ENCODE measurements at regions not wholly inside any gene's neighbourhood (a gene's known extent, or its start where the extent isn't known, plus 50 kb on each side); places are given as distances from the start of the nearest gene placed in this dataset.
A peak's percentile ranks its signal among the peaks of the same experiment; 100 is the strongest.

- Histone ChIP-seq H3K9me3 (no peaks in the 10 kb centered on the region), H3K27ac (no peak overlapping the region), H3K27me3 (no peaks in the 10 kb centered on the region), H3K4me1 (no peaks in the 10 kb centered on the region), H3K4me3 (no peak overlapping the region), H3K36me3 (no peaks in the 10 kb centered on the region)
- TF ChIP-seq CTCF (IDR thresholded peaks at IDR 0.05), result peak; percentile 63 to 68
- ATAC-seq (peak; percentile 94), DNase-seq (peak in 2 of 4 donors; percentile 24 to 36)
- intact Hi-C loops (cut with DNase I), result no loop called here
Observed at GRCh38 chr20:11676630-11677287, 240.9 kb upstream of the BTBD3 start.

GRCh38 chr20:11677428-11677827, 240.3 kb upstream of the BTBD3 start:
- no peak for TF ChIP-seq CTCF (IDR thresholded peaks at IDR 0.05)
- DNase-seq, result no peak
- no peaks in the 10 kb centered on the region for H3K27me3 ChIP-seq
- no peaks in the 10 kb centered on the region for H3K36me3 ChIP-seq
- no peak overlapping the region for H3K4me3 ChIP-seq
- no peak overlapping the region for H3K27ac ChIP-seq
- ATAC-seq, result no peak
- intact Hi-C loops (cut with DNase I), result no loop called here
- H3K4me1 ChIP-seq, result no peaks in the 10 kb centered on the region
- H3K9me3 ChIP-seq, result no peaks in the 10 kb centered on the region

- intact Hi-C loops (cut with DNase I), result no loop called here
- H3K27ac ChIP-seq, result no peak overlapping the region
- H3K4me3 ChIP-seq, result no peak overlapping the region
- no peak for TF ChIP-seq CTCF (IDR thresholded peaks at IDR 0.05)
- no peak for ATAC-seq
- no peaks in the 10 kb centered on the region for H3K36me3 ChIP-seq
- H3K27me3 ChIP-seq, result no peaks in the 10 kb centered on the region
- H3K4me1 ChIP-seq, result no peaks in the 10 kb centered on the region
- no peaks in the 10 kb centered on the region for H3K9me3 ChIP-seq
- no peak for DNase-seq
Observed at GRCh38 chr20:11677836-11678235, 239.9 kb upstream of the BTBD3 start.

- H3K36me3 ChIP-seq, result no peaks in the 10 kb centered on the region
- ATAC-seq, result no peak
- intact Hi-C loops (cut with DNase I), result loop anchor here in 1 of 2 donors (5.0 kb wide), 1 partner anchor 520 kb away; no protein-coding TSS in a partner anchor
- H3K4me3 ChIP-seq, result no peak overlapping the region
- no peak for TF ChIP-seq CTCF (IDR thresholded peaks at IDR 0.05)
- no peak for DNase-seq
- H3K27me3 ChIP-seq, result peaks cover 0 to 19% of the 10 kb centered on the region in 2 donors
- H3K9me3 ChIP-seq, result no peaks in the 10 kb centered on the region
- no peak overlapping the region for H3K27ac ChIP-seq
- peaks cover 0 to 6% of the 10 kb centered on the region in 2 donors for H3K4me1 ChIP-seq
Observed at GRCh38 chr20:11682285-11682684, 235.4 kb upstream of the BTBD3 start.

- Histone ChIP-seq H3K4me3 (no peak overlapping the region), H3K27me3 (peaks cover 0 to 25% of the 10 kb centered on the region in 2 donors), H3K27ac (no peak overlapping the region), H3K9me3 (no peaks in the 10 kb centered on the region), H3K36me3 (no peaks in the 10 kb centered on the region), H3K4me1 (peaks cover 0 to 6% of the 10 kb centered on the region in 2 donors)
- DNase-seq, result no peak
- no peak for TF ChIP-seq CTCF (IDR thresholded peaks at IDR 0.05)
- intact Hi-C loops (cut with DNase I), result no loop called here
- ATAC-seq, result no peak
Observed at GRCh38 chr20:11686195-11686594, 231.5 kb upstream of the BTBD3 start.
